ENCODE measurements at regions not wholly inside any gene's neighbourhood (a gene's known extent, or its start where the extent isn't known, plus 50 kb on each side); places are given as distances from the start of the nearest gene placed in this dataset.
"Not testable (repeated sequence)": the region's sequence is repeated elsewhere in the genome, so short reads cannot be mapped to it uniquely, and the experiment has no call there.

GRCh38 chr4:26252349-26253025 lies 68.3 kb upstream of the RBPJ start:
- ATAC-seq (no peak), FAIRE-seq (no peak), DNase-seq (ENCODE audit: low read depth in 1 of 2, low spot score in 1 of 2) (no peak)
- 45% methylated on average over 8 of the region's 8 CpGs for WGBS (ENCODE audit: missing lambda C conversion rate)
- Histone ChIP-seq H3K4me1 (no peaks in the 10 kb centered on the region), H3K4me3 (no peak overlapping the region), H3K9me3 (no peaks in the 10 kb centered on the region), H3K27ac (no peak overlapping the region), H3K4me2 (no peak overlapping the region)
- POLR2A ChIA-PET, result no interaction called here
- CTCF ChIA-PET, result no interaction called here
- TF ChIP-seq ZNF302 (CRISPR knock-in tag; IDR thresholded peaks at IDR 0.05) (no peak), RNF2 (IDR thresholded peaks at IDR 0.05; ENCODE audit: borderline replicate concordance, low read depth) (no peak), ZSCAN20 (CRISPR knock-in tag; IDR thresholded peaks at IDR 0.05) (no peak)

- Histone ChIP-seq H3K4me3 (no peak overlapping the region), H3K27ac (no peak overlapping the region), H3K9me3 (no peaks in the 10 kb centered on the region), H3K4me1 (no peaks in the 10 kb centered on the region), H3K4me2 (no peak overlapping the region)
- no peak for TF ChIP-seq SREBF2 (IDR thresholded peaks at IDR 0.05)
- TF ChIP-seq RFX5 (IDR thresholded peaks at IDR 0.05), result no peak
- TF ChIP-seq EHF (CRISPR knock-in tag; IDR thresholded peaks at IDR 0.05), result no peak
- FAIRE-seq (no peak), DNase-seq (ENCODE audit: low read depth in 1 of 2, low spot score in 1 of 2) (no peak), ATAC-seq (no peak)
- WGBS (ENCODE audit: missing lambda C conversion rate), result 32% methylated on average over 3 of the region's 3 CpGs
- CTCF ChIA-PET, result interaction anchor here (0.5 kb wide), 1 partner anchor 29 kb away, joined by 3 read pairs; no protein-coding TSS in a partner anchor
- POLR2A ChIA-PET, result no interaction called here
Measured at GRCh38 chr4:26253968-26254367, 66.8 kb upstream of the RBPJ start.

- no peak for ATAC-seq
- H3K4me1 ChIP-seq, result no peaks in the 10 kb centered on the region
- no peak overlapping the region for H3K27ac ChIP-seq
- WGBS (ENCODE audit: missing lambda C conversion rate), result 0% methylated on average over 1 of the region's 1 CpG
- H3K9me3 ChIP-seq, result no peaks in the 10 kb centered on the region
- TF ChIP-seq ZNF302 (CRISPR knock-in tag; IDR thresholded peaks at IDR 0.05) (no peak), NFE2L2 (conservative IDR thresholded peaks at IDR 0.05; ENCODE audit: low read length) (no peak)
- CTCF ChIA-PET, result no interaction called here
- H3K4me2 ChIP-seq, result no peak overlapping the region
- FAIRE-seq, result no peak
- no peak for DNase-seq (ENCODE audit: low read depth in 1 of 2, low spot score in 1 of 2)
- POLR2A ChIA-PET, result no interaction called here
- no peak overlapping the region for H3K4me3 ChIP-seq
Measured at GRCh38 chr4:26255989-26256388, 64.8 kb upstream of the RBPJ start.

- H3K4me2 ChIP-seq; H3K9me3 ChIP-seq; DNase-seq (ENCODE audit: low read depth in 1 of 2, low spot score in 1 of 2); ATAC-seq; POLR2A ChIA-PET; CTCF ChIA-PET; H3K4me3 ChIP-seq; H3K4me1 ChIP-seq; H3K27ac ChIP-seq; FAIRE-seq: not testable (repeated sequence)
- WGBS (ENCODE audit: missing lambda C conversion rate), result 28% methylated on average over 2 of the region's 2 CpGs
Measured at GRCh38 chr4:26257444-26257843, 63.4 kb upstream of the RBPJ start.

GRCh38 chr4:26257850-26258249 lies 63.0 kb upstream of the RBPJ start:
- POLR2A ChIA-PET, result no interaction called here
- 15% methylated on average over 2 of the region's 2 CpGs for WGBS (ENCODE audit: missing lambda C conversion rate)
- DNase-seq (ENCODE audit: low read depth in 1 of 2, low spot score in 1 of 2) (no peak), ATAC-seq (no peak), FAIRE-seq (no peak)
- TF ChIP-seq CHD4 (IDR thresholded peaks at IDR 0.05; ENCODE audit: borderline replicate concordance) (no peak), ELK1 (IDR thresholded peaks at IDR 0.05; ENCODE audit: low read depth, low read length) (no peak), KDM1A (IDR thresholded peaks at IDR 0.05; ENCODE audit: low read depth) (no peak), FOSB (CRISPR knock-in tag; IDR thresholded peaks at IDR 0.05) (no peak), SREBF2 (IDR thresholded peaks at IDR 0.05) (no peak), BHLHE40 (IDR thresholded peaks at IDR 0.05; ENCODE audit: low read depth, low read length) (no peak), HOXB13 (CRISPR knock-in tag; IDR thresholded peaks at IDR 0.05; ENCODE audit: low read depth) (no peak), ATOH8 (CRISPR knock-in tag; IDR thresholded peaks at IDR 0.05; ENCODE audit: low read depth) (no peak), KDM5A (IDR thresholded peaks at IDR 0.05) (no peak), CBX8 (IDR thresholded peaks at IDR 0.05) (no peak), ZSCAN20 (CRISPR knock-in tag; IDR thresholded peaks at IDR 0.05) (no peak), RCOR1 (IDR thresholded peaks at IDR 0.05; ENCODE audit: low read depth, low read length) (no peak), HOXB5 (CRISPR knock-in tag; IDR thresholded peaks at IDR 0.05) (no peak), NPAS2 (CRISPR knock-in tag; IDR thresholded peaks at IDR 0.05; ENCODE audit: borderline replicate concordance) (no peak), BCL3 (IDR thresholded peaks at IDR 0.05) (no peak), TFCP2L1 (CRISPR knock-in tag; IDR thresholded peaks at IDR 0.05) (no peak)
- no peak overlapping the region for H3K4me3 ChIP-seq
- no peak overlapping the region for H3K4me2 ChIP-seq
- H3K4me1 ChIP-seq, result no peaks in the 10 kb centered on the region
- H3K27ac ChIP-seq, result no peak overlapping the region
- no peaks in the 10 kb centered on the region for H3K9me3 ChIP-seq
- CTCF ChIA-PET, result no interaction called here
